ENCODE measurements at regions not wholly inside any gene's neighbourhood (a gene's known extent, or its start where the extent isn't known, plus 50 kb on each side); places are given as distances from the start of the nearest gene placed in this dataset.

DNA sequence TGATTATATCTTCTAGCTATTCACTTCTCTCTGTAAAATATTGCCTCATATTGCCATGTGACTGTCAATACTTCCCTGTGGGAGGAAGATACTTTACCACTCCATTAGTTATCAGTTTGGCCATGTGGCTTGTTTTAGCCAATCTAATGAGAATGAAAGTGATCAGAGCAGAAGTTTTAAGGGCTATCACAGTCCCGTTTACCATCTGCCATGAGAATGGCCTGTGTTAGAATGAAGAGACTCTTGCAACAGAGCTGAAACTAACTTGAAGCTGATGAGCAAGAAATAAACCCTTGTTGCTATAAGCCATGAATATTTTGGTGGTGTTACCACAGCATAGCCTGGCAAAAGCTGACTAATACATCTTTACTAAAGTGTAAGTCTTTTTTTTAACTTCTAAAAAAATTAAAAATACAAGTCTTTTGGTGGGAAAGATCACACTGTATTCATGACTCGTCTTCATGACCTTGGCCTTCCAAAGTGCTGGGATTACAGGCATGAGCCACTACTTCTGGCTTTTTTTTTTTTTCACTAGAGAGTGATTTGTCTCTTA, 68.0 kb upstream of the CTNNA1 start:
- TF ChIP-seq, protein P1, sequence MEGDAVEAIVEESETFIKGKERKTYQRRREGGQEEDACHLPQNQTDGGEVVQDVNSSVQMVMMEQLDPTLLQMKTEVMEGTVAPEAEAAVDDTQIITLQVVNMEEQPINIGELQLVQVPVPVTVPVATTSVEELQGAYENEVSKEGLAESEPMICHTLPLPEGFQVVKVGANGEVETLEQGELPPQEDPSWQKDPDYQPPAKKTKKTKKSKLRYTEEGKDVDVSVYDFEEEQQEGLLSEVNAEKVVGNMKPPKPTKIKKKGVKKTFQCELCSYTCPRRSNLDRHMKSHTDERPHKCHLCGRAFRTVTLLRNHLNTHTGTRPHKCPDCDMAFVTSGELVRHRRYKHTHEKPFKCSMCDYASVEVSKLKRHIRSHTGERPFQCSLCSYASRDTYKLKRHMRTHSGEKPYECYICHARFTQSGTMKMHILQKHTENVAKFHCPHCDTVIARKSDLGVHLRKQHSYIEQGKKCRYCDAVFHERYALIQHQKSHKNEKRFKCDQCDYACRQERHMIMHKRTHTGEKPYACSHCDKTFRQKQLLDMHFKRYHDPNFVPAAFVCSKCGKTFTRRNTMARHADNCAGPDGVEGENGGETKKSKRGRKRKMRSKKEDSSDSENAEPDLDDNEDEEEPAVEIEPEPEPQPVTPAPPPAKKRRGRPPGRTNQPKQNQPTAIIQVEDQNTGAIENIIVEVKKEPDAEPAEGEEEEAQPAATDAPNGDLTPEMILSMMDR (IDR thresholded peaks at IDR 0.05; ENCODE audit: low read depth, low read length): no peak
- TF ChIP-seq EZH2phosphoT487 (IDR thresholded peaks at IDR 0.05; ENCODE audit: low read depth): no peak

Data from OCI-LY3 (cell line).